ENCODE measurements at regions not wholly inside any gene's neighbourhood (a gene's known extent, or its start where the extent isn't known, plus 50 kb on each side); places are given as distances from the start of the nearest gene placed in this dataset.
"Not testable (repeated sequence)": the region's sequence is repeated elsewhere in the genome, so short reads cannot be mapped to it uniquely, and the experiment has no call there.

DNA sequence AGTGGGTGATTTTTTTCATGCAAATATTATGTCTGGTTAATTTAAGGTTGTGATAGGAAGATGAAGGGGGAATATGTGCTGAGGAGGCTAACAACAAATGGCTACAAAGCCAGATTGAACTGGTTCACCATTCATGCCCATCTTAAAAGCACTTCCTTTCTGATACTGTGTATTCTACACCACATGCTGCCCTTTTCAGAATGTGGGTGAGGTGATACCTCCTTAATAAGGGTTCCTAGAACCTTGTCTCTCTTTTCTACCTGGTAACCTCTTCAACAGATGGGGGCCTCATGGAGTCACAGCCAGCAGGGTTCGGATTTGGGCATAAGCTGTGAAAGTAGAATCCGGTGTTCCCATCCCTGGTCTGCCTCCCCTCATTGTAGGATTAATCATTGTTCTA lies 1064.0 kb upstream of the SEMA6A start:
- no peak for DNase-seq (ENCODE audit: low read depth)

DNA sequence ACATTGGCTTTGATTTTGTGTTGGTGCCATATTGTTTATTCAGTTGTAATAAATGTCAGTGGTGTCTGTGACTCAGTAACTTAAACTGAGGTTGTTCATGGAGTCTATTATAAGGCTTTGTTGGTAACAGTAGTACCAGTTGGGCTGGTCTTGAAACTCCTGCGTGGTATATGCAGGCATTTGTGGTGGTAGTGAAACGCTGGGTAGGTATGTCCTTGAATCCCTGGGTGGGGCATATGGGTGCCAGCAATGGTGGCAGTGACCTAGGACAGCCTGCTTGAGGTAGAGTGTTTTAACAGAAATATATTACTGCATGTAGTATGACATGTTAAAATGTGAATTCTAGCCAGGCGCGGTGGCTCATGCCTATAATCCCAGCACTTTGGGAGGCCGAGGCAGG lies 1058.5 kb upstream of the SEMA6A start:
- DNase-seq (ENCODE audit: low read depth): no peak

DNA sequence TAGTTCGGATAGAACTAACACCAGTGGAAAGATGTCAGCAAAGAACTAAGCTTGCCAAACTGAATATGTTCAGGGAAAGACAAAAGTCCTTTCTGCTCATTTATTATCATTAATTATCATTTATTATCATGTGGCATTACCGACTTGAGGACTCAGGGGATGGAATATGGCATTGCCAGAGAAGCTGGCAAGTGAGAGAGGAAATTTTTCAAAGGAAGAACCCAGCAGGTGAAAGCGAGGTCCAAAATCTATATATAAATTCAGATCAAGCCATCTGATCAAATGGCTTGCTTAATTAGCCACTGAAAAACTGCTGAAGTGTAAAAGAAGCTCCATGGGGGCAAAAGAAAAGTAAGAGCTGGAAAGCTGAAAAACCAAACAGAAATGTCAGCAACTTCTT lies 1049.6 kb upstream of the SEMA6A start:
- no peak for DNase-seq (ENCODE audit: low read depth)

DNA sequence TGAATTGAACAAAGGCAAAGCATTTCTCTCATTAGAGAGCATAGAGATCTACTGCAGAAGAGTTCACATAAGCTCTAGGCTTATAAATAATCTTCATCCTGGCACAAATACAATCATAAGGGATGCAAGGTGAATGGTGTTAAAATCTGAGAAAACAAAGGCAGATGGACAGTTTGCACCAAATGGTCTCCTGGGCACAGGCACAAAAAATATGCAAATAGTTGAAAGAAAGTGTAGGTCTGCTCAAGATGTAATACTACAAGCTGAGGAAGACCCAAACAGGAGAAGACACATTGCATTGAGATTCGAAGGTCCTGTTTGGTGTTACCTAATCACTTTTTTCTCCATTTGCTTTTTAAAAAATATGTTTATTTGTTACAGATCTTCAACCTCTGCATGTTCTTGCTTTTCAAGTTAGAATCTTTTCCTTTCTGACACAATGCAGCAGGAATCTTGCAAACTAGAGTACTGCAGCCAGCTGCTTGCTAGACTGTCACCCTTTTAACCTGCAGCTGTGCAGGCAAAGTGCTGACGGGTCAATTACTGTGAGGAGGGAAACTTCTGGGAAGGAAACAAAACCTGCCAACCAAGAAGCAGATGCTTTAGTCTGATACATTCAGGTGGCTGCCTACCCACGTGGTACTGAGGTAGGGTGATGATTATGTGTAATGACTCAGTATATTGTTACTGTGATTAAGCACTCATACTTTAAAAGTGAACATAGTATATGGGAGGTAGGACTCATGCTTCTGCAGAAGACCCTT lies 1048.6 kb upstream of the SEMA6A start:
- DNase-seq (ENCODE audit: low read depth): no peak

DNA sequence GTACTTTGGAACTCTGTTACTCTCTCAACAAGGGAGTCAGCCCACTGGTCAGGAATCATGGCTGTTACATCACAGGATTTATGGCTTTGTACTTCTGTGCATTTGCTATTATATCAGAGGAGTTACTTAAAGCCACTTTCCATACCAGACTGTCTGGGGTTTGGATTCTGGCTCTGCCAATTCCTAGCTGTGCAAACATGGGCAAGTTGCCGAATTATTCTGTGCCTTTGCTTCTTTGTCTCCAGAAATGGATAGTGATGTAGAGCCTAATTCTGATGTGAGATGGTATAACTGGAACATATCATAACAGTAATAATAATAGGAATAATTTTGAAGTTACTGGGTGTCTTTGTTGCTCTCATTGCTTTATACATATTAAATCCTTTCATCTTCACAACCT lies 1047.3 kb upstream of the SEMA6A start:
- no peak for DNase-seq (ENCODE audit: low read depth)

DNA sequence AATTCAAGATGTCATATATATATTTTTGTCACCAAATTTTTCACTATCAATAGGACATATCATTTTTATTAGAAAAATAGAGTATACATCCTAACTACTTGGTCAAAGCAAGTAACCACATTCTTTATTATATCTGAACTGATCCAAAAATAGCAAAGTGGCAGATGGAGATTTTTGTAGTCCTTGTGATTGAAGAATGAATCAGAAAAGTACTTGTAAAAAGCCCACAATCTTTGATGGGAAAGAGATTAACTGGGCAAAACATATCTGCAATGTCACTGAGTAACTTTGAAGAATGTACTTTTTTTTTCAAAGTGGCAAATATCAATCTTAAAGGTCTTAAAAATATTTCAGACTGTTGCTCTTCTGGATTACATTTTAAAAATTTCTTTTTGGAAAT lies 1040.6 kb upstream of the SEMA6A start:
- DNase-seq (ENCODE audit: low read depth): no peak

DNA sequence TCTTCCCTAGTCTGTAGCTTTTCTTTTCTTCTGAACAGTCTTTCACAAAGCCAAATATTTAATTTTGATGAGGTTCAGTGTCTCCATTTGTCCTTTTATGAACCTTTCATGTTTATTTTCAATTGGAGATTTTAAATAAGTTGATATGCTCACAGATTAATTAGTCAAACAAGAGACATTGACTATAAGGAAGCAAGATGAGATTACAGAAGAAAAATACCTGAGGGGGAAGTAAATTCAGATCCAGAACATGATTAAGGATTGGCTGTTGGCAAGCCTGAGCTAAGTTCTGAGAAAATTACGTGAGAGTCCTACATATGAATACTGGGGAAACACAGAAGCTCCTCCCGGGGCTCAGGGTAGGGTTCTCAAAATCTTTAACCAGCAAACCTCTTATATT lies 1039.8 kb upstream of the SEMA6A start:
- DNase-seq (ENCODE audit: low read depth): no peak

DNA sequence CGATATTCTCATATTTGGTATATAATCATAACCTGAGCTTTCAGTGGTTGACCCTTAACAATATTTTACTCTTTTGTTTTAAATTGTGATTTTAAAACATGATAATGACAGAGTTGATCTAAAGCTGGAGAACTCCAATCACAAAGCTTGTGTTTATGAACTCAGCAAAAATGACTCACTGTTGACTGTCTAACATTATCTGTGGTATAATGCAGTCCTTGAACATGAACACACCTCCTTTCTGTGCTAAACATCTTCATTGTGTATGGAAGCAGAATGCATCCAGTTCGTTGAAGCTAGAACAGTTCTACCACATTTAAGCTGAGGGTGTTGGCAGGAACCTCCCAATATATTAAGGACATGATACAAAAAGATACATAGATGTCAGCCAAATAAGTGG lies 1030.2 kb upstream of the SEMA6A start:
- DNase-seq (ENCODE audit: low read depth): no peak

DNA sequence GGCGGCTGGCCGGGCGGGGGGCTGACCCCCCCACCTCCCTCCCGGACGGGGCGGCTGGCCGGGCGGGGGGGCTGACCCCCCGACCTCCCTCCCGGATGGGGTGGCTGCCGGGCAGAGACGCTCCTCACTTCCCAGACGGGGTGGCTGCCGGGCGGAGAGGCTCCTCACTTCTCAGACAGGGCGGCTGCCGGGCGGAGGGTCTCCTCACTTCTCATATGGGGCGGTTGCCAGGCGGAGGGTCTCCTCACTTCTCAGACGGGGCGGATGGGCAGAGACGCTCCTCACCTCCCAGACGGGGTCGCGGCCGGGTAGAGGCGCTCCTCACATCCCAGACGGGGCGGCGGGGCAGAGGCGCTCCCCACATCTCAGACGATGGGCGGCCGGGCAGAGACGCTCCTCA lies 1025.2 kb upstream of the SEMA6A start:
- not testable (repeated sequence) for DNase-seq (ENCODE audit: low read depth)

DNA sequence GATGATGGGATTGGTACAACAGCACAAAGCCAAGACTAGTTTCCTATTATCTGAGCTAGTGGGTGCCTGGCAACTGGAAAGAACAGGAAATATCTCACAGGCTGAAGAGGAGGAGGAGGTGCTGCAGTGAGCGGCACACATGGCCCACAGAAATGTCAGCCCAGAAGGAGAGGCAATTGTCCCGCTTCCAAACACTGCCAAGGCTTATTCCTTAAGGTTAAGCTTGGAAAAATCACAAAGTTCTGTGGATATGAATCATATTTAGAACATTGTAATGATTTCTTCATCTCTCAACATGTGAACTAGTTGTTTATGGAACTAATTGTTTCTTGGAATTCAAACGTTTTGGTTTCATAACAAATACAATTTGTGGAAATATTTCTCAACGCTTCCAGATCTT lies 1019.5 kb upstream of the SEMA6A start:
- DNase-seq (ENCODE audit: low read depth): no peak

DNA sequence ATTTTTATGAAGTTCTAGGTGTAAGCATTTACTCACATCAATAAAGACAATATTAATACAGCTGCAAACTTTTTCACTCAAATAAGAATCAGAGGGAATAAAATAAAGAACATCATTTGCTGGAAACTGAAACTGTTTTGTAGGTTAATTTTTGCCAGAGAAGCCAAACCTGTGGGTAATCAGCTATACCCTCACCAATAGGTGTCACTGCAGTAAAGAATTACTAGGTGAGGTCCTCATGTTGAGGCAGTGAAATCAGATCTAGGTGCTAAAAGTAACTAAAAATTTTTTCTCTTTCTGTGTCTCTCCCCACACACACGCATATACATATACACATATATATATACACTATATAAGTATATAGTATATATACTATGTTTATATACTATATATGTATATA lies 1016.3 kb upstream of the SEMA6A start:
- no peak for DNase-seq (ENCODE audit: low read depth)

DNA sequence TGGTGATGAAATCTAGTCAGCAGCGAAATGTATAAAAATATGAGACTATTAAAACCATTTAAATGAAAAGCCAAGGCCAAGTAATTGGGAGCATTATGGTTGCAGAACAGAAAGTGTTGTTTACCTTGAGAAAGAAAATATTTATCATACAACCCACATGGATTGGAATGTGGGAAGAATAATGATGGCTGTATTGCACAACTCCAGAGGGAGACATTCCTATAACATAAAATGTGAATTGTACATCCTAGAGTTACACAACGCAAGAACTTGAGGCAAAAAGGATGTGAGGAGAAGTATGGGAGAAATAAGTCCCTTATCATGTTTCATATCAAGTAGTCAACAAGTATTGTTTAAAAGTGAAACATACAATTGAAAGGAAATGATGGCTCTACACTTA lies 1014.0 kb upstream of the SEMA6A start:
- no peak for DNase-seq (ENCODE audit: low read depth)

DNA sequence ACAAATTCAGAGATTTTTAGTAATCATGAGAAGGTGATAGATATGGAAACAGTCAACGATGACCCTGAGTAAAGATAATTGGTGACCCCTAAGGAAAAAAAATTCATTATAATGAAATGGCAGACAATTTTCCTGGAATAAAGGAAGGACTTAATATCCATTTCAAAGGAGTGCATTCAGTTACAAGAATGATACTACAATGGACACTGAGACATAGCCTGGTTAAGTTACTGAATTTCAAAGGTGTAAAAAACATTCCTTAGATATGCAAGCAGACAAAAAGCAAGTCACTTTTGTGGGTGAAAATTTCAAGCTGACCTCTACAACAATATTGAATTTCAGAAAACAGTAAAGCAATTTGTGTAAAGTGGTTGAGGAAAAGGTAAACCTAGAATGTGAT lies 1012.5 kb upstream of the SEMA6A start:
- DNase-seq (ENCODE audit: low read depth): no peak

DNA sequence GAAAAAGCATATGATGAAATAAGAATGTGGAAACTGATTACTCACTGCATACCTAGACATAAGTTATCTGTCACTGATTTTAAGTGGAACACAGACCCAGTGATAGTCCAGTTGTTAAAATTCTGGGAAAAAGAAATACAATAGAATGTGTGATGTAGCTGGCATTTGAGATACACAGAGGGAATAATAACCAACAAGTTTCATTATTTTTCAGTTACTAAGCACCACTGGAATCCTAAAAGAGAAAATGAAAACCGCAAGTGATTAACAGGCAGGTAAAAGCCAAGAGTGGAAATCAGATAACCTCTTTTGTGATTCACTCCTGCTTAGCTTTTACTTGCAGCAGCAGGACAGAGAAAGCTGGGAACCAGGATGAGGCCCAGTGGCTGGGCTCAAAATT lies 994.0 kb upstream of the SEMA6A start:
- DNase-seq (ENCODE audit: low read depth): peak; percentile 0

DNA sequence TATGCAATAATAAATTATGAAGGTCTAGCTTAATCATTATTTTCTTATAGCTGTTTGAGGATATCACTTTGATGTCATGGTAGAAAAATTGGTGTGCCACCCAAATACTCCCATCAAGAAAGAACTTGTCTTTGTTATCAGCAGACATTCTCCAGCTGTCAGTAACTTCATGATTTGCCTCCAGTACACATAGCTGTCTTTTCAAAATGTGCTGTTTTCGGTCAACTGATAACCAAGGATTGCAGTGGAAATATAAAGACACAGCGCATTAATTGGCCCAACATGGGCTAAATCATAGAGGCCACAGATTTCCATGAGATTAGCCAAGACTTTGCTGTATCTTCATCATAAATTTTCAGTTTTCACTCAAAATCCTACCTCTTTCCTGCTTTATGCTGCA lies 993.5 kb upstream of the SEMA6A start:
- DNase-seq (ENCODE audit: low read depth): no peak

DNA sequence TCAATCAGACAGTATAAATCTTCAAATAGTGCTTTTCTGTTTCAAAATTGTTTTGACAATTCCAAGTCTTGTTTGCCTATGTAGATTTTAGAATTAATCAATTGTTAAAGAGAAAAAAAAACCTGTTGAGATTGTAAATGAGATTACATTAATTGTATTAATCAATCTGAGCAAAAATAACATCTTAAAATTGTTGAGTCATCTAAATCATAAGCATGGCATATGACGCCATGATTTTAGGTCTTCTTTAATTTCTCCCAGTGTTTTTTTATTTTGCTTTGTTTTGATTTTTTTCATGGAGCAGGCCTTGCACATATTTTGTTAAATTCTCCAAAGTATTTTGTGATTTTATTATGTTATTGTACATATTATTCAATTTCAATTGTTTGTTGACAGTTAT lies 988.0 kb upstream of the SEMA6A start:
- no peak for DNase-seq (ENCODE audit: low read depth)

DNA sequence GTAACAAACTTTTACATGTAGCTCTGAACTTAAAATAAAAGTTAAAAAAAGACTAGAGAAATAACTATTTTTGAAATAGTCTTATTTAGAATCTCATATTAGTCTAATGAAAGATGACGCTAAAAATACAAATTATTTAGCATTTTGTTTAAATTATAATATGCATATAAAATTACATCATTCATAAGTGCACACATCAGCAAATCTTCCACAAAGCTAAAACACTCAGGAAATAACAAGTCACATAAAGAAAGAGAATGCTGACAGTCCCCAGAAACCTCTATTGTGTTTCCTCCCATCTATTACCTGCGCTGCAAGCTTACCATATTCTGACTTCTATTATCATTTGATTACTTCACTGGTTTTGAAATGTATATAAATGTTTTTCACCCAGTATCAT lies 986.9 kb upstream of the SEMA6A start:
- no peak for DNase-seq (ENCODE audit: low read depth)

DNA sequence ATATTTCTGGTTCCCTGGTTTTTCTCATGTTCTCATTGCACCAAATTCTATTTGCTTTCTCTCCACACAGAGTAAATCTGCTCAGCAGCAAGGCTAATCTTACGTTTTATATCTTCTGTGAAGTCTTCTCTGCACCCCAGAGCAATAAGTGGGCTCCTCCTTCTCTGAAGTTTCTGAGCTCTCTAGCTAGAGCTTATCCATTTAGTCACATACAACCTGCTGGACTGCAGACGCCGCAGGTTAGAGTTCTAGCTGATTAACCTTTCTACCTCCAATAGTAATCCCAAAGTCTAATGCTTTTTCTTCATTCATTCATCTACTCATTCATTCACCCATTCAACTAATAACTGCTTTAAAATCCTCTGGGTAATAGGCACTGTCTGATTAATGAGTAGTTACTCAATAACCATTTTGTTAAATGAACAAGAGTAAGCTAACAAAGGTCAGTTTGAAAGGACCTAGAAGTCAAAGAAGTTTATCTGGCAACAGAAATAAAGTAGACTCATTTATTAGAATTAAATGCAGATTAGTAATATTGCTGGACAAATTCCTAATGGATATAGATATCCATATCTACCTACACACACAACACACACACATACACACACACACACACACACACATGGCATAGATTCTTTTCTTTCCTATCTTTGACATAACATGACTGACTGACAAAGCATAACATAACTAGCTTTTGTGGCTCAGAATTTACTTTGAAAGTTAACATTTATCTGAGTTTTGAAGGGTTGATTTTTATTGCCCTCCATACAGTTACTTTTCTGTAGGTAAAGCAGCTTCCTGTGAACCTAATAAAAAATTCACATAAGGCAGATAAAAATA lies 984.6 kb upstream of the SEMA6A start:
- no peak for DNase-seq (ENCODE audit: low read depth)

DNA sequence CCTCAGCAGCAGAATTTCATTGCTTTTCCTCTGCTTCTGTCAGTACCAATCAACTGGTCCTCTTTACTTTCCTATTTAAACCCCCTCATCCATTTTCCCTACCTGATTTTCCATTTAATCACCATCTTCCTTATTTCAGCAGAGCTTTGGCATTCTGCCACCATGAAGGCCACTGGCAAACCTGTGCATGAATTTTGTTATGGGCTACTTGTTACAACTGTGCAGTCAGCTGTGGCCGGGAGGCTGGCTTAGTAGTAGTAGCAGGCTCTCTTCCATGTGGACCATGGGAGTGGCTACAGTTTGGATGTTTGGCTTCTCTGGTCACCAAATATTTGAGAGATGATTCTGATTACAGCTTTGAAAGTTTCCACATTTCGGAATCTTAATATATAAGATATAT lies 976.6 kb upstream of the SEMA6A start:
- no peak for DNase-seq (ENCODE audit: low read depth)

DNA sequence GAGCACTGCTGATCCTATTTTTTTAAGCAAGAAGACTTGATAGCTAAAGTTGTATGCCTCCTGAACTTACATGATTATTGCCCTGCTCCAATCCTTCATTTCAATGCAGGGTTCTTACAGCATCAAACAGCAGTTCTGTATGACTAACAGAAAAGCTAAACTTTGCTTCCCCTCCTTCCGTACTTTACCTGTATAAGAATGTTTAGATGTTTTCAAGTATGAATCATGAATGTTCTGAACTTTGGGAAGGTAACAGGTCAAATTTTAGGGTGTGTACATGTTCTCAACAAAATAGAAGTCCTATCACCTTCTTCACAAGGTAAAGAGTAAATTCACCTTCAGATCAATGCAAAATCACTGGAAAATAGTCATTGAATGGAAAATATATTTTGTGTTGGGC lies 972.6 kb upstream of the SEMA6A start:
- DNase-seq (ENCODE audit: low read depth): no peak

DNA sequence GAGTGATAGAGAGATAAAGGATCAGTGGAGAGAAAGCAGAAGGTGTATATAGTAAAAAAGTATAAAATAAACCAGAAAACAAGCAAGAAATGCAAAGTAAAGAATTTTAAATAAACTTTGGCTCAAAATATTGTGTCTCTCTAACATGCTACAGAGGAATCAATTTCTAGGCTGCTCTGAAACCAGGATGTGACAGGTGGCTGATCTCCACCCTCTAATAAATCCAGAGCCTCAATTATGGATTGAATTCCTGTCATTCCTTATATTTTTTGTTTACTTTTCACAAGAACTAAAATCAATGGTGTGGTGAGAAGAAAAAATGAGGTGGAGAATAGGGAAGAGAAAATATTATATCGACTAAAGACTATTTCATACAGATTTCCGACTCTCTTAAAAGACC lies 965.1 kb upstream of the SEMA6A start:
- no peak for DNase-seq (ENCODE audit: low read depth)

DNA sequence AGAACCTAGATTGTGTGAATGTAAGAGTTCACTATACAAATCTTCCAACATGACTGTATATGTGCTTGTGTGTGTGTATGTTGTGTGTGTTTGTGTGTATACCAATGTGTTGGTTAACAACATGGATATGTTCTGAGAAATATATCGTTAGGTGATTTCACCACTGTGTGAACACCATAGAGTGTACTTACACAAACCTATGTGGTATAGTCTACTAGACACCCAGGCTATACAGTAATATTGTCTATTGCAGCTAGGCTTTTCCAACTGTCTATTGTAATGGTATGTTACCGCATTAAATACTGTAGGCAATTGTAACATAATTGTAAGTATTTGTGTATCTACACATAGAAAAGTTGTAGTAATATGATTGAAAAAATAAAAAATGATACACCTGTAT lies 959.2 kb upstream of the SEMA6A start:
- DNase-seq (ENCODE audit: low read depth): no peak

DNA sequence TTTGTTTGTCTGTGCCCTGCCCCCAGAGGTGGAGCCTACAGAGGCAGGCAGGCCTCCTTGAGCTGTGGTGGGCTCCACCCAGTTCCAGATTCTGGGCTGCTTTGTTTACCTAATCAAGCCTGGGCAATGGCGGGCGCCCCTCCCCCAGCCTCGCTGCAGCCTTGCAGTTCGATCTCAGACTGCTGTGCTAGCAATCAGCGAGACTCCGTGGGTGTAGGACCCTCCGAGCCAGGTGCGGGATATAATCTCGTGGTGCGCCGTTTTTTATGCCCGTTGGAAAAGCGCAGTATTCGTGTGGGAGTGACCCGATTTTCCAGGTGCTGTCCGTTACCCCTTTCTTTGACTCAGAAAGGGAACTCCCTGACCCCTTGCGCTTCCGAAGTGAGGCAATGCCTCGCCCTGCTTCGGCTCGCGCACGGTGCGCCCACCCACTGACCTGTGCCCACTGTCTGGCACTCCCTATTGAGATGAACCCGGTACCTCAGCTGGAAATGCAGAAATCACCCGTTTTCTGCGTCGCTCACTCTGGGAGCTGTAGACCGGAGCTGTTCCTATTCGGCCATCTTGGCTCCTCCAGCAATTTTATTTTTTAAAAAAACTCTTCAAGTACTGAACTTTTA lies 958.5 kb upstream of the SEMA6A start:
- not testable (repeated sequence) for DNase-seq (ENCODE audit: low read depth)

Data from M059J (cell line).